T-helper 17 cell (primary cell): ENCODE measurements at regions not wholly inside any gene's neighbourhood (a gene's known extent, or its start where the extent isn't known, plus 50 kb on each side); places are given as distances from the start of the nearest gene placed in this dataset.

ENCODE experiments used
- ATAC-seq: fragments of 150-1000 bp; cut with Tn5 transposase; 2 replicates; pipeline ENCODE4 v1.10.0; 2021; ENCODE audit warnings: mild to moderate bottlenecking, moderate library complexity
- DNase-seq, 3 donors: peaks; one replicate each; pipeline versions ENCODE4 v3.0.0 to v3.0.0-alpha.2; 2020 to 2021
- H3K9me3 ChIP-seq: one replicate; pipeline ENCODE4 v1.7.0; 2013; ENCODE audit warnings: low read length, mild to moderate bottlenecking; ENCODE audit not compliant: control insufficient read depth, poor library complexity, severe bottlenecking
- H3K27ac Mint-ChIP-seq: one replicate; pipeline ENCODE4 v1.8.0; 2022; ENCODE audit warnings: mild to moderate bottlenecking, moderate library complexity, mixed read lengths
- H3K27me3 Mint-ChIP-seq: one replicate; pipeline ENCODE4 v1.8.0; 2022; ENCODE audit warnings: mixed read lengths
- H3K36me3 Mint-ChIP-seq: one replicate; pipeline ENCODE4 v1.8.0; 2022; ENCODE audit warnings: low read depth, mixed read lengths
- H3K4me1 Mint-ChIP-seq: one replicate; pipeline ENCODE4 v1.8.0; 2022; ENCODE audit warnings: mild to moderate bottlenecking, mixed read lengths
- H3K4me3 Mint-ChIP-seq: one replicate; pipeline ENCODE4 v1.8.0; 2022; ENCODE audit warnings: mild to moderate bottlenecking, moderate library complexity, mixed read lengths

DNA sequence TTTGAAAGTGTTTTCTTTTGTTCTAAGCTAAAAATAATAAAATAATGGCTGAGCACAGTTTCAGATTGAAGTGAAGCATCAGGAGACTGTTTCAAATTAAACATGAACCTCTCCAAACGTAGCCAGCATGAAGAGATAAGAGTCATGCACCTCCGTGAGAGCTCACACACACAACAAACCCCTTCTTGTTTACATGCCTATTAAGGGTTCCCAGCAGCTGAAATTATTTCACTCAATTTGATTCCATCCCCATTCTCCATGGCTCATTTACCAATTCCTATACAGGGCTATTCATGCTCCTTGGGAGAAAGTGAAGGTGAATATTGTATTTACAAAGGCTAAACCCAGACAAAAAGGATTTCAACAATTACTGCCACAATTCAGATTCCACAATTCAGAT lies 954.1 kb upstream of the INTU start:
- no peak for DNase-seq
- Mint-ChIP-seq H3K36me3 (no peaks in the 10 kb centered on the region), H3K4me1 (no peaks in the 10 kb centered on the region), H3K27ac (no peak overlapping the region), H3K27me3 (no peaks in the 10 kb centered on the region), H3K4me3 (no peak overlapping the region)
- no peaks in the 10 kb centered on the region for H3K9me3 ChIP-seq
- ATAC-seq = no peak

DNA sequence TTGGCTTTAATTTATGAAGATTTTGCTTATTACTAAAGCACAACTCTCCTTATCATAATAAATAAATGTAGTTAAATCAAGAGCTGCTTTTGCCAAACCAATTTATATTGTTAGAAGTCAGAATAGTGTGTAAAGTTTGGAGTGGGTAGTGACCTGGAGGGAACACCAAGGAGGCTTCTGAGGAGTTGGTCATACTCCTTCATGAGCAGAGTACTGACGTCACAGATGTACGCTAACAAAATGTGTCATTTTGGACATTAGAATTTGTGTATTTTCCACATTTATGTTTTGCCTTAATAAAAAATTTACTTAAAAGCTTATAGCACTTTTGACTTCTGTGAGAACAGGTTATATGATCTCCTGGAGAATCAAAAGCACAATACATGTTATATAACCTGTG lies 953.5 kb upstream of the INTU start:
- Mint-ChIP-seq H3K4me1 (no peaks in the 10 kb centered on the region), H3K36me3 (no peaks in the 10 kb centered on the region), H3K4me3 (no peak overlapping the region), H3K27ac (no peak overlapping the region), H3K27me3 (no peaks in the 10 kb centered on the region)
- no peak for DNase-seq
- ATAC-seq = no peak
- H3K9me3 ChIP-seq = no peaks in the 10 kb centered on the region

DNA sequence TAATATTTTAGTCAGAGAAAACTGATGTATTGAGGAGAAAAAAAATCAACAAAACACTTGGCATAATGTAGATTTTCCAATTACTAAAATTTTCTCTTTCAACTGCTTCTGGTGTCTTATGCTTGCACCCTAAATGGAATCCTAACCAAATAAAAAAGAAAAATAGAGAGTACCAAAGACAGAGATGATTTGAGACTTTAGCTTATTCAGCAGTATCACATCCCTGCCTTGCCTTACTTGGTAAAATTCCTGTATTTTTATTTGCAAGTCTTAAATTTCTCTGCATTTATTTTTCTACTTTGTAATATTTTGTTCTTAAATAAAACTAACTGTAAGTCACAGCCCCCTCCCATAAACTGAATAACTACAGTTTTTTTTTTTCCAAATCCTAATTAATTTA lies 950.5 kb upstream of the INTU start:
- Mint-ChIP-seq H3K27me3 (no peaks in the 10 kb centered on the region), H3K27ac (no peak overlapping the region), H3K4me1 (no peaks in the 10 kb centered on the region), H3K4me3 (no peak overlapping the region), H3K36me3 (no peaks in the 10 kb centered on the region)
- DNase-seq (no peak), ATAC-seq (no peak)
- H3K9me3 ChIP-seq = no peaks in the 10 kb centered on the region

DNA sequence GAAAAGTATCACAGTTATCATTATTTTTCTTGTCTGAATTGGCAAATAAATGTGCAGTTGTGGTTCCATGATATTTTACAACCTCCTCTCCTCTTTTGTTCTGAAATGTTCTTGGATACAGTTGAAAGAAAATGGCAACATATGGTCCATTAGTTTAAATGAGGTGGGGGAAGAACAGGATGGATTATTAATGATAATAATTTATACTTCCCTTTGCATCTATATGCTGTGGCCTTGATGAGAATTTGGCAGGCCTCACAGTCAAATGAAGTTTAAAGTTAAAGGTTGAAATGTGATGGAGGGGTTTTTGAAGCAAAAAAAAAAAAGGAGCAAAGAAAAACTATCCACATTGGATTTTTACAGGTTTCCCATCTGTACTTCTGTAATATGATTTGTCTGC lies 946.3 kb upstream of the INTU start:
- DNase-seq (no peak), ATAC-seq (no peak)
- H3K4me3 Mint-ChIP-seq = no peak overlapping the region
- no peaks in the 10 kb centered on the region for H3K9me3 ChIP-seq
- no peaks in the 10 kb centered on the region for H3K4me1 Mint-ChIP-seq
- no peaks in the 10 kb centered on the region for H3K27me3 Mint-ChIP-seq
- H3K27ac Mint-ChIP-seq = no peak overlapping the region
- no peaks in the 10 kb centered on the region for H3K36me3 Mint-ChIP-seq

- no peak for DNase-seq
- ATAC-seq = no peak
- H3K27ac Mint-ChIP-seq = no peak overlapping the region
- H3K4me1 Mint-ChIP-seq = no peaks in the 10 kb centered on the region
- H3K36me3 Mint-ChIP-seq = no peaks in the 10 kb centered on the region
- no peak overlapping the region for H3K4me3 Mint-ChIP-seq
- no peaks in the 10 kb centered on the region for H3K9me3 ChIP-seq
- no peaks in the 10 kb centered on the region for H3K27me3 Mint-ChIP-seq
Measured at GRCh38 chr4:126687655-126688358, 945.0 kb upstream of the INTU start.

- Mint-ChIP-seq H3K27me3 (no peaks in the 10 kb centered on the region), H3K4me1 (no peaks in the 10 kb centered on the region), H3K36me3 (no peaks in the 10 kb centered on the region), H3K27ac (no peak overlapping the region), H3K4me3 (no peak overlapping the region)
- ATAC-seq (no peak), DNase-seq (no peak)
- no peaks in the 10 kb centered on the region for H3K9me3 ChIP-seq
Measured at GRCh38 chr4:126691797-126692196, 941.0 kb upstream of the INTU start.

- no peak for DNase-seq
- no peaks in the 10 kb centered on the region for H3K4me1 Mint-ChIP-seq
- no peak overlapping the region for H3K27ac Mint-ChIP-seq
- ATAC-seq = no peak
- H3K27me3 Mint-ChIP-seq = no peaks in the 10 kb centered on the region
- no peaks in the 10 kb centered on the region for H3K9me3 ChIP-seq
- no peak overlapping the region for H3K4me3 Mint-ChIP-seq
- H3K36me3 Mint-ChIP-seq = no peaks in the 10 kb centered on the region
Measured at GRCh38 chr4:126697748-126698147, 935.0 kb upstream of the INTU start.

- Mint-ChIP-seq H3K4me3 (no peak overlapping the region), H3K36me3 (no peaks in the 10 kb centered on the region), H3K27ac (no peak overlapping the region), H3K27me3 (no peaks in the 10 kb centered on the region), H3K4me1 (no peaks in the 10 kb centered on the region)
- no peaks in the 10 kb centered on the region for H3K9me3 ChIP-seq
- DNase-seq (no peak), ATAC-seq (no peak)
Measured at GRCh38 chr4:126698224-126698623, 934.5 kb upstream of the INTU start.

DNA sequence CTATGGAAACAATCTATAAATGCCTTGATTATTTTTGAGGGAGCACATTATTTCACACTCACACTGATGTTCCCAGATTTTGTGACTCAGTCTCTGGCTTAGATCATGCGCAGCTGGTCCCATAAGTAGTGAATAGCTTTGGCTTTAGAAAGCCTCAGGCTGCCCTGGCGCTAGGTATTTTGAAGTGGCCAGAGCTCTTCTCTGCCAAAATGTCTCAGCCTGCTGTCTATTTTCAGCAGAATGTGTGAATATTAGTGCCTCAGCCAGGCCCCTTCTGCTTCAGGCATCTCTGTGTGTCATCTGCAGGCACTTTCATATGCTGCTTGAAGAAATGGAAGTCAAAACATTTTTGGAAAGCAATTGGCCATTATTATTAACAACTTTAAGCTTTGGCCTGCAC lies 931.0 kb upstream of the INTU start:
- no peak for ATAC-seq
- Mint-ChIP-seq H3K27me3 (no peaks in the 10 kb centered on the region), H3K36me3 (no peaks in the 10 kb centered on the region), H3K4me1 (no peaks in the 10 kb centered on the region), H3K27ac (no peak overlapping the region), H3K4me3 (no peak overlapping the region)
- DNase-seq = no peak
- H3K9me3 ChIP-seq = no peaks in the 10 kb centered on the region

DNA sequence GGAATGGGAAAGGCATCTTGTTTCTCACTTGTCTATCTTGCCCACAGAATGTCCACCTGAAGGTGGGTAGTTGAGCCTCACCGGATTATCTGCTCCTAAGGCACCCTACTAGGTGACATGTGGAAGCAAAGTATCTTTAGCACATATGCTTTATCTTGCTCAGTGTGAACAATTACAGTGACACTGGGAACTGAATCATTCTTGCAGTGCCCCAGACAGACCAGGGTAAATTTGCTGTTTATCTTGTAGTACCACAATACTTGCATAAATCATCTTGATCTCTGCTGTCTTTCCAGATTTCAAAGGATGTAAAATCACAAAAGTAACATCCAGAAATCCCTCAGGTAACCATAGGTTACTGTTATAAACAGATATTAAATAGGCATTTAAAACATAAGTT lies 930.0 kb upstream of the INTU start:
- H3K9me3 ChIP-seq = no peaks in the 10 kb centered on the region
- H3K4me1 Mint-ChIP-seq = no peaks in the 10 kb centered on the region
- no peaks in the 10 kb centered on the region for H3K27me3 Mint-ChIP-seq
- no peak overlapping the region for H3K4me3 Mint-ChIP-seq
- DNase-seq (no peak), ATAC-seq (no peak)
- H3K36me3 Mint-ChIP-seq = no peaks in the 10 kb centered on the region
- no peak overlapping the region for H3K27ac Mint-ChIP-seq

- no peaks in the 10 kb centered on the region for H3K36me3 Mint-ChIP-seq
- no peaks in the 10 kb centered on the region for H3K27me3 Mint-ChIP-seq
- DNase-seq = no peak
- no peak for ATAC-seq
- no peak overlapping the region for H3K27ac Mint-ChIP-seq
- no peaks in the 10 kb centered on the region for H3K9me3 ChIP-seq
- H3K4me3 Mint-ChIP-seq = no peak overlapping the region
- H3K4me1 Mint-ChIP-seq = no peaks in the 10 kb centered on the region
Measured at GRCh38 chr4:126705266-126705665, 927.5 kb upstream of the INTU start.

GRCh38 chr4:126708716-126709115 lies 924.0 kb upstream of the INTU start:
- Mint-ChIP-seq H3K4me3 (no peak overlapping the region), H3K4me1 (no peaks in the 10 kb centered on the region), H3K27ac (no peak overlapping the region), H3K27me3 (no peaks in the 10 kb centered on the region), H3K36me3 (no peaks in the 10 kb centered on the region)
- ATAC-seq (no peak), DNase-seq (no peak)
- H3K9me3 ChIP-seq = no peaks in the 10 kb centered on the region

DNA sequence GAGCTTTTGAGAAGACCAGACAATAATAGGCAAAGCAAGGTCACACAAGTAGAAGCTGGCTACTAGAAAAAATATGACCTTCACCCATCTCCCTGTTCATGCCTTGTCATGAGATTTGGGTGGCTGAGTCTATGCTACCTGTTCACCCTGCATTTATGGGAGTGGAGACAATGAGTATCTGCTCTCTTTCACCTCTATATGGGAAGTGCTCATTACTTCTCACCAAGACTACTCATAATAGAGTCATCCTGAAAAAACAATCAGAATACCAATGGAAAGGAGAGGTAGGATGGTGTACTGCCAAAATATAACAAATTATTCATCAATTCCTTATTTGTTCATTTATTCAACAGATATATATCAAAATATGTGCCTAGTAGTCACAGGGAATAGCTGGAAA lies 921.8 kb upstream of the INTU start:
- DNase-seq (no peak), ATAC-seq (no peak)
- Mint-ChIP-seq H3K4me3 (no peak overlapping the region), H3K36me3 (no peaks in the 10 kb centered on the region), H3K27me3 (no peaks in the 10 kb centered on the region), H3K27ac (no peak overlapping the region), H3K4me1 (no peaks in the 10 kb centered on the region)
- no peaks in the 10 kb centered on the region for H3K9me3 ChIP-seq

- no peak overlapping the region for H3K4me3 Mint-ChIP-seq
Measured at GRCh38 chr4:126715067-126715466, 917.7 kb upstream of the INTU start.

More at GRCh38 chr4:126715067-126715466, 917.7 kb upstream of the INTU start:
- Mint-ChIP-seq H3K27me3 (no peaks in the 10 kb centered on the region), H3K36me3 (no peaks in the 10 kb centered on the region), H3K27ac (no peak overlapping the region), H3K4me1 (no peaks in the 10 kb centered on the region)
- DNase-seq (no peak), ATAC-seq (no peak)
- H3K9me3 ChIP-seq = no peaks in the 10 kb centered on the region
